GM21786 (cell line): ENCODE measurements at regions not wholly inside any gene's neighbourhood (a gene's known extent, or its start where the extent isn't known, plus 50 kb on each side); places are given as distances from the start of the nearest gene placed in this dataset.
A peak's percentile ranks its signal among the peaks of the same experiment; 100 is the strongest.

Experiments
- ATAC-seq: cut with Tn5 transposase; IDR thresholded peaks from one replicate; pipeline ENCODE4 v1.9.1; 2021; ENCODE audit not compliant: unreplicated experiment

DNA sequence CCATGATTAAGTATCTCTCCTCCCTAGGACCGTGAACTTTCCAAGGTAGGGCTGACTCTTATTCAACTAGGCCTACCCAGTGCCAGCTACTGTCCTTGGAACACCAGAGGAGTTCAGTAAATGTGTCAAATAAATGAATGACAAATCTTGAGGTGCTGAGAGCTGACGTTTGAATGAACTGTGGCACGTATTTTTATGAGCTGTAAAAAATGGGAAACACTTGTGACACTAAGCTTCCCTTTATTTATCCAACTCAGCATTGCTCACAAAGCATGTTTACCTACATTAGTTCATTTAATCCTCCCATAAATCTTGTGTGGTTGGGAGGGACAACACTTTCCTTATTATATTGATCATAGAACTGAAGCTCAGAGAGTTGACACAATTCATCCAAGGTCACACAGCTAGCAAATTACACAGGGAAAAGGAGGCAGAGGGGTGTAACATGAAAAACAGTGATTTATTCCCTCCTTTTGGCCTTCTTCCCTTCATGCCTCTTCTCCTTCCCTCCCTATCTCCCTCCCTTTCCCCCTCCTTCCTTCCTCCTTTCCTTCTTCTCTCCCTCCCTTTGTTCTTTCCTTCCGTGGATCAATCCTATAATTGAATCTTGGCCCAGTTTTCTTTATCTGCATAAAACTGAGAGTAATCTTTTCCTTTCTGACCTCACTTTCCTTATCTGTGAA lies 412.6 kb downstream of the DMRT2 start:
- ATAC-seq = no peak

DNA sequence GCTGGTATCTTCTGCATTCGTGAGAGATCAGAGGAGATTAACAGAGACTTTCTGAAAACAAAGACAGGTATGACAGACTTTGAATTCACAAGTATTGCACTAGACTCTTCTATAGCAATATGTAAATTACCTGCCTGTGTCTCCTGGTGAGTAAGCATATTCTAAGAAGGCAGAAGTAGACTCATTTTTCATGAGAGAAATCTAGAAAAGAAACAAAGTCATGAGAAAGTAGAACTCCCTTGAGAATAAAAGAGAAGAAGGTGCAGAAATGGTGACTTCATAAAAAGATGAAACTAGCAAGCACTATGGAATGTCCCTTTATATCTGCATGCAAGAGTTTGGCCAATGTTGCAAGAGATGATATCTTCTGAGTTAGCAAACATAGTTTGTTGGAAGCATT lies 419.8 kb downstream of the DMRT2 start:
- ATAC-seq = peak; percentile 96

DNA sequence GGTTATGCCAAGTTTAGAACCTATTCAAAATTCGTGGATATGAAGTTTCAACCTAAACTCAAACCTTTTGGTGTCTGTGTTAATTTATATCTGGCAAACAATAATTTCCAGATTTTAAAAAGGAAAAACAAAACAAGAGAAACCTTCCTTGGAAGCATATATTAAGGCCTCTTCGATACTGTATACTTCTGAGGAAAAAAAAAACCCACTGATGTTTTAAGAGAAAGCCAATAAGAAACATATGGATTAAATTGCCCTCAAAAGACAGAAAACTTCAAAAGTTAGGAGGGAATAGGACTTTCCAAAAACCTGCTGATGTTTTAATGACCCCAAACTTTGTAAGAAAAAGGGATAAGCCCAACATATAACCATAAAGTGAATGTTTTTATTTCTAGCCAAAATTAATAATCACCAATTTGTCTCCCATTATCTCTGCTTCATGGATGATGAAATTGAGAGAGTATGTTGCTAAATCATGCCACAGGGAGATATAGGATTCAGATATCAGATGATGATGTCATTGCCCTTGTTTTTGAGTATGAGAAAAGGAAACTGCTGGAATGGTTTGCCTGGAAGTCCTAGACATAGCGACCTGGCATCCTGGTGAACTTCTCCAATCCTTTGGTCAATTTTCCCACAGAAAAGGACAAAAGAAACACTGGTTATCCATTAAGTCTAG lies 423.9 kb downstream of the DMRT2 start:
- ATAC-seq = no peak

DNA sequence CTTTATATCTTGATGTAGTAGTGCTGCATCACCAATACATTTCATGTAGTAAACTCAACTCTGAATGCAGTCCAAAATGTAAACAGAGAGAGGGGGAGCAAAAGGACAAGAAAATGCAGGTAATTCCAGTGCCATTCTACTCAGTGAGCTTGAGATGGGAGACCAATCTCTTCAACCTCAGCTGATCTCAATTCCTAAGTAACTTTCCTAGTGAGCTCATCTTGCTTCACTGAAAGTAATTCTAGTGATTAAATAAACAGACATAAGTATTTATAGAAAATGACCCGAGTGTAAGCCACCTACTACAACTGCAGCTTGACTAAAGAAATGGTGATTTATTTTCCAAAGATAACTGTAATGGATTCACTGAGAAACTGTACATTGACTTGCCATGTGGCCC lies 424.5 kb downstream of the DMRT2 start:
- no peak for ATAC-seq

DNA sequence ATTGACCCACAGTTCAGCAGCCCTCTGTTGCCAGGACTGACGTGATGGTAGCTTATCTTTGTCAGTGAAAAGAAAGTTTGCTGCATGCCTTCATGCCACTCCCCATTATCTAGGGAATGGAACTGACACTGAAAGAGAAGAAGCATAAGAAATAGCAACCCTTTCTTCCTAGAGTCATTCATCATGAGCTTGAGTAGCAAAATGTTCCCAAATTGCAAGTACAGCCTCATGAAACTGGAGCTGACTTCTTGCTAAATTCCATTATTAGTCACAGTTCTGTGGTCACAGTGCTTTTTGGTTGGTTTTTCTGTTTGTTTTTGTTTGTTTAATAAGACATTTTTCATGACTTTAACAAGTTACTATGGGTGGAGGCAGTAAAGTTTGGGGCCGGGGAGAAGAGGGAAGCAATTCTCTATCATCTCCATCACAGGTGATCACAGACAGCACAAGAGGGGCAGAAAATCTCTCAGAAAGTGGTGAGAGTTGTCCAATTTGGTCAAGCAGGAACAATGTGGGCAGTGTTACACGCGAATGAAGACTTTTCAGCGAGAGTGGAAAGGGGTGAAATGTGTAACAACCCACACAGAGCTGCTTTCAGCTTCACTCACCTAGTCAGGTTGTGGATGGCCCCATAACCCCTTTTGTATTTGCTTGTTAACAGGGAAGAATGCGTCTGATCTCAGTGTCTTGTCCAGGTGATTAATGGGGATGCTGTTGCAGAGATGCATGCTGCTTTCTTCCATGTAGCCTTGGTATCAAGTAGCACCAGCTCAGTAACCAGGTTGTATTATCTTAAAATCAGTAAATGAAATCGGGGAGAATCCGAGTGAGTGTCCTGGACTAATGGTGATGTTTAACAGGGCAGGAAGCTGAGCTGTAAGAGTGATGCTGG lies 440.4 kb downstream of the DMRT2 start:
- peak; percentile 74 for ATAC-seq

DNA sequence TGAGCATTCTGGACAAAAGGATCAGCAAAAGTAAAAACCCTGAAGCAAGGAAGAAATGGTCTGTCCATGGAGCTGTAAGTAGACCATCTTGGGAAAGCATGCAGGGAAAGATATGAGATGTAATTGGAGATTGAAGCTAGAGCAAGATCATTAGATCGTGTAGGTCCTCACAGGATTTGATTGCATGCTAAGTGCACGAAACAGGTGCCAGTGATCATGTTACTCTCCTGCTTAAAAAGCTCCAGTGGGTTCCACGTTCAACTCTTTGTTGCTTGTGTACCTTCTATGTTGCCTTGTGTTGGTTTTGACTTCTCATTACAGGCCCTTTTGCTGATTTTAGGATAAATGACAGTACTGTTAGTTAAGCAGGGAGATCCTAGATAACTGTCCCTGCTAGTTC lies 442.0 kb downstream of the DMRT2 start:
- no peak for ATAC-seq

DNA sequence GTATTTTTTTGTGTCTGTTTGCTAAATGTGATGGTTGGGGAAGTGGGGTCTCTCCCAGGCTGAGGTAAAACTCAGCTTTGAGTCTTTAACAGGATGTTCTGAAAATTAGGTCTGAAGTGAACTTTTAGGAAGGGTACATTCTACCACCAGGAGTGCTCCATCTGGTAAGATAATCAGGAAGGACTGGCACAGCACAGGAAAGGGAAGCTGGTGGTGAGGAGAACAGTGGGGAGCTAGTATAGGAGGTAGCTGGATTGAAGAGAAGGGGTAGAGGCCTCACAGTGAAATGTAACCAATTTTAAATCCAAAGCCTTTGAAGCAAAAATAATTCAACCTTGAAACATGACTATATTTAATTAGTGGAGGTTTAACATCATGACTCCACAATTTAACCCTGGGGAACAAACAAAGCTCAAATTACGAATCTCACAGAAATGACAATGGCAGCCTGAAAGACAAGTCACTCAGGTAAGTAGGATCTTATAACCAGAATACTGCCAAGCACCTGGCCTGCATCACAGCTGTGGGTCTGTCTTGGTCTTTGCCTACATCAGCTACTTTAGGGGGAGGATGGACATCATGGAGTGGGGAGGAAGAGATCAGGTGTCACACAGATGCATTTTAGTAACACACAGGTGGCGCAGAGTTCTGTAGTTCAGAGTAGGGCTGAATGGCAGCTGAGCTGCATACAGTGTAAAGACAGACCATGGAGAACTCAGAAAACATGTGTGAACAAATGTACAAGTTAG lies 445.3 kb downstream of the DMRT2 start:
- ATAC-seq = no peak

DNA sequence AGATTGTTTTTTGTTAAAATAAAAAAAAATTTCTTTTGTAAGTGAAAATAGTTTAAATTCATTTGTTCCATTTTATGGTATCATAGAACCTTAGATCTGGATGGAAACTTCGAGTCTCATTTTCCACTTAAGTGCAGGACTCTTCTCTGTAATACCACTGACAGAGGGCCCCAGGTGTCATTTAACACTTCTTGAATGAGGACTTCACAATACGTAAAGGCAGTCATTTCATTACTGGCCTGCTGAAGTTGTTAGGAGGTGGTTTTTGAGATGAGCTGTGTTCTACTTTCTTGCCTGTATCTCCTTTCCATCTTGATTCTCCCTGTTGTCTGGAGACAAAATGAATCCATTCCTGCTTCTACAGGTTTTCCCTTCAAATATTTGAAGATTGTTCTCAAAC lies 455.3 kb downstream of the DMRT2 start:
- ATAC-seq = no peak

DNA sequence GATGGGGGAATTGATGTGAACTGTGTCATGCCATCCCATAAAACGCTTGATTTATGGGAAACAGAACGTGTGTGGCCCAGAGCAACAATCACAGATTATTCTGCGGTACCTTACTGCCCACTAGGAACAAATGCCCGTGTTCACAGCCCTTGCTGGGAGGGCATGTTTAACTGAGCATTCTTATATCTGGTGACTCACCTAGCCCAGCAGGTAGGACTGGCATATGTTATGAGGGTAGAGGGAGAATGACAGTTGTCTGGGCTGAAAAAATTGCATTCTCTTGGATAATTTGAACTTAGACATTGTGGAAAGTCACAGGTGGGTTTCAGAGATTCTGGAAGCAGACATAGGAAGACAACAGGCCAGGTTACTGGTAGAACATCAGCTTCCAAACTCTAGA lies 460.6 kb downstream of the DMRT2 start:
- ATAC-seq = no peak

DNA sequence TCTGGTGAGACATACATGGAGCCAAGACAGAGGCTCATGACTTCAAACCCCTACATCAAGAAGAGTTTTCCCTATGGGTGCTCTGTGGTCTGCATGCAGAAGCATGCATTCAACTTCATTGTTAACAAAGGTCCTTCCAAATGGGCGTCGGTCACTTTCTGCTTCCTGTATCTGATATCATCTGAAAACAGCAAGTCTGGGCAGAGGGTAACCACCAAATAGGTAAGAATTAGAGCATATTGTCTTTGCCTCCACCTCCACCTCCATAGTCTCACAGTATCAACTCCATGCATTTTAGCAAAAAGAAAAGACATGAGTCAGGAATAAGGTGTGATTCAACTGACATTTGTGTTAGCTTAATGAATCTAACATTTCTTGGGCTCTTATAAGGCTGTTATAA lies 462.9 kb downstream of the DMRT2 start:
- ATAC-seq = no peak

DNA sequence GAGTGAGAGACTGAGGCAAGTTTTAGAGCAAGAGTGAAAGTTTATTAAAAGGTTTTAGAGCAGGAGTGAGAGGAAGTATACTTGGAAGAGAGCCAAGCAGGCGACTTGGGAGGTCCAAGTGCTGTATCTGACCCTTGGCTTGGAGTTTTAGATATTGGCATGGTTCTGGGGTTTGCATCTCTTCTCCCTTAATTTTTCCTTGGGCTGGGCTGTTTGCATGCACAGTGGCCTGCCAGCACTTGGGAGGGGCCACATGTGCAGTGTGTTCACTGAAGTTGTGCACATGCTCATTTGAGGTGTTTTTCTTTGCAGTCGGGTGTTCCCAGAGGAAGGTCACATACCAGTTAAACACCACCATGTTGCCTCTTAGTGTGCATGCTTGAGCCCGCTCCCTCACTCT lies 464.1 kb downstream of the DMRT2 start:
- ATAC-seq = no peak

DNA sequence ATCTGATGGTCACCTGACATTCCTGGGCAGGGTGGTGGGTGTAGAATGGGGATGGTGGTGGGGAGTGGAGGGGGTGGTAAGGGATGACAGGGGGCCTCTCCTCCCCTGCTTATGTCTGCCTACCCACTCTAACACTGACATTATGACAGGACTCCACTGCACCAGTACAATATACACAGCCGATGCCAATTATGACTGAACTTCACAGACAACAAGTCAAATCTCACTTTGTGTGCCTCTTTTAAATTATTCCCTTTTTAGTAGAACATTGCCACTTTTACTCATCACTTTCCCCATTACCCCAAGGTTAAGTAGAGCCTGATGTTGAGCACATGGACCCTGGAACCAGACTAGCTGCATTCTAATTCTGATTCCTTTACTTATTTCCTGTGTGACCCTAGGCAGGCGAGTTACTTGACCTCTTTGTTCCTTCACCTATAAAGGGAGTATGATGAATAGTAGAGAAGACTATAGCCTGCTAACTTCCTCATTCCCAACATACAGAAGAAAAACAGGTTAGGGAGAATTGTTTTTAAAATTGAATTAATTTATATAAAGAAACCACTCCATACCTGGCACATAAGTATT lies 464.7 kb downstream of the DMRT2 start:
- no peak for ATAC-seq

DNA sequence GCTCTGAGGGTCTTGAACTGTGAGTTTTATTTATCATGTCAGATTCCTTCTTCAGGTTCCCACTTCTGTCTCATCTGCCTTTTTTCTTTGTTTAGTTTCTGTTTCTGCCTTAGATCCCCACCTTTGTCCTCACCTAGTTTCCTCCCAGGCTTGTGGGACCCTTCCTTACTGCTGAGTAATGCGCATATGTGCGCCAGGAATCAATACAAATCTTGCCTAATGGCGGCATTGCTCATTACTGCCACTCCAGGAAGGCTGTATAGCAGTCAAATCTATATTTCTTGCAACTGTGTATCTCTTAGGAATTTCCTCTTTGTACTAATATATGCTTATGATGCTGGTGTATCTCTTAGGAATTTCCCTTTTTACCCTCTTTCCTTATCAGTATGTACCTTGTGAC lies 465.4 kb downstream of the DMRT2 start:
- ATAC-seq = no peak

DNA sequence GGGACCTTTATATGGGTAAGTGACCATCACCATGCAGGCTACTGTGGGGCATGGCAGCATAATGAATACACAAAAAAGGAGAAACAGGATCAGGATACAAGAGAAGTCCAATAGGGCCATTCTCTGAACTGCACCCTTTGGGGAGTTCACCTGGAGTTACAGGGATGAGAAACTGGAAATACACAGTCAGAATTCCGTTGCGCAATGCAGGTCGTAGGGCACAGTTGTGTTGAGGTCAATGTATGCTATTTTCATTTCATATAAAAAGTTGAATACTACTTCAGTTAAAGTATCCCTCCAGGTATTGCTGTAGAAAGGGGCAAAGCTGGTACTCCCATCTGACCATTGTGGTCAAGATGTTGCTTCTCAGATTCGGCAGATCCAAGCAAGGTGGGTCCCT lies 471.4 kb downstream of the DMRT2 start:
- ATAC-seq = no peak

DNA sequence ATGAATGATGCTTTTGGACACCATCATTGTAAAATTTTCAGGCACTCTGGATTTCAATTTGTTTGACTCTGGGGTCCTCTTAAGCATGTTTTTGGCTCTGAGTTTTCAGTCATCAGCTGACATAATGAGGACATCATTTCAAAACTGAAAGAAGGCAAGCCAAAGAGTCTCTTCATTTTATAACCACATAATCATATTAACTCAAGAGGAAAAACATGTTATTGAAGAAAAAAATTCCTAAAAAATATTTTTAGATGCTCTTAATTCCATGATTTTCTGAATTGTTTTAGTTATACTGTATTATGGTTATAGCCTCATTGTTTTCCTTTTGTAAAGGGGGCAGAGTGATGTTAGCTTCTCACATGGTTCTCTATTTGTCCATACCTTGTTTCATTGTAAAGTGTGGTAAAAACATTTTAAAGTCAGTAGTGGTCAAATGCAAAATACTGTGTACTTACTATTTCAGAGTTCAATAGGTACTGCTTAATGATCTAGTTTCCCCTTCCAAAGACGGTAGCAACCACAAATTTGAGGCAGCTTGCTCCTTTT lies 472.1 kb downstream of the DMRT2 start:
- peak; percentile 81 for ATAC-seq

DNA sequence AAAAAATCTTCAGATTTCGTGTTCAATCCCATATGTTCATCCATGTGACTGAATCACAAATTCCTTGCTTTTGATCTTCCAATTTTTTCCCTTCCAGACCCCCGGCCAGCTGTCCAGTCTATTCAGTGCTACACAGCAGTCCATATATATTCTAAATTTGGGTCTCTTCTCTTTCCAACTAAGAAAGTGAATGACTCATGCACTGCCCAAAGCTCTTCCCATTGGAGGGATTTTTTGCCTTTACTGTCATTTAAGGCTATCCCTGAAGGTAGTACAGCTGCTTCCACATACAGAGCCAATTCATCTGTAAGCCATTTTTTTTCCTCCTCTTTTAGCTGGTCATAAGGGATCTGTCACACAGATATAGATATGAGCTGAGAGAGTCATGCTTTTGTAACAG lies 478.3 kb downstream of the DMRT2 start:
- ATAC-seq = no peak

DNA sequence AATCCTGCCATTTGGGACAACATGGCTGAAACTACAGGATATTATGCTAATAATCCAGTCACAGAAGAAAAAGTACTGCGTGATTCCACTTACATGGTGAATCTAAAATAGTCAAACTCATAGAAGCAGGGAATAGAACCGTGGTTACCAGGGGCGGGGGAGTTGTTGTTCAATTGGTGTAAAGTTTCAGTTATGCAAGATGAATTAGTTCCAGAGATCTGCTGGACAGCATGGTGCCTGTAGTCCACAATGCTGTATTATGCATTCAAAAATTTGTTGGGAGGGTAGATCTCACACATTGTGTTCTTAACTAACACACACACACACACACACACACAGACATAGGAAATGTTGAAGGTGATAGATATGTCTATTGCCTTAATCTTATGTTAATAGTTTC lies 480.5 kb downstream of the DMRT2 start:
- no peak for ATAC-seq

DNA sequence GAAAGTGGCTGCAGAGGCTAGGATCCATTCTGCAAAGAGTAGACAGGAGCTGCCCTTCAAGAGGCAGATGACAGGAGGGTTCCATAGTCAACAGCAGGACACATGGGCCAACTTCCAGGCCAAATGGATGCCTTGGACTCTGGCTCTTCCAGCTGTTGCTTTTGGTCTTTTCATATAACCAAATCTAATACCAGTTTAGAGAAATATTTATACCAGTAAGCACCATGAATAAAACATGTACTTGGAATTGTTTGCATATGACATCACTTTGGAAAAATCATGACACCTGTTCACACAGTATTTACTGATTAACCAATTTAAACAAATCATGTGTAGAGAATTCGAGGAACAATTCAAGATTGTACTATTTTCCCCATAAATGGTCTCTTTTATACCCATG lies 481.3 kb downstream of the DMRT2 start:
- ATAC-seq = no peak

DNA sequence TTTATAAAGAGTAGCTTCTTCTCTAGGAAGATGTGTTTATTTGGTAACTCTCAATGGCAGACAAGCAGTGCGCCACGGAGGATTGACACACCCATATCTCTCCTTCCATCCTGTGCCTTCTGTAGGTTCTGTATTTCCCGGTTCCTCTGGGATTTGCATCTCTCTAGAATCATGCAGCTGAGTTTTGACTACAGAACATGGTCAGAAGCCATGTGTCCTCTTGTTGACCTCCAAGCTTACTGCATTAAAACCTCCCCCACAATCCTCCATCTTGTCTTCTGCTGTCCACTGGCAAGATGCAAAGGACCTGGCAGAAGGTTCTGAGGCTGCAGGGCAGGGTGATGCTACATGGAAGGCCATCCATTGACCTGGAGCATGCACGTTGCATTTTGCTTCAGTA lies 482.0 kb downstream of the DMRT2 start:
- no peak for ATAC-seq

DNA sequence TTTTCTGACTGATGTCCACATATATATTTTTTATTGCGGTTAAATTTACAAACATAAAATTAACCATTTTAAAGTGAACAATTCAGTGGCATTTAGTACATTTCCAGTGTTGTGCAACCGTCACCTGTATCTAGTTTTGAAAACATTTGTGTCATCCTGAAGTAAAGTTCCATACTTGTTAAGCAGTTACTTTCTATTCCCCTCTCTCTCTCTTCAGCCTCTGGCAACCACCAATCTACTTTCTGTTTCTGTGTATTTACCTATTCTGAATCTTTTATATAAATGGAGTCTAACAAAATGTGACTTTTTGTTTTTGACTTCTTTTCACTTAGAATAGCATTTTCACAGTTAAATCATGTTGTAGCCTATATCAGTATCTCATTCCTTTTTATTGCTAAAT lies 480.1 kb upstream of the SMARCA2 start:
- peak; percentile 54 for ATAC-seq

DNA sequence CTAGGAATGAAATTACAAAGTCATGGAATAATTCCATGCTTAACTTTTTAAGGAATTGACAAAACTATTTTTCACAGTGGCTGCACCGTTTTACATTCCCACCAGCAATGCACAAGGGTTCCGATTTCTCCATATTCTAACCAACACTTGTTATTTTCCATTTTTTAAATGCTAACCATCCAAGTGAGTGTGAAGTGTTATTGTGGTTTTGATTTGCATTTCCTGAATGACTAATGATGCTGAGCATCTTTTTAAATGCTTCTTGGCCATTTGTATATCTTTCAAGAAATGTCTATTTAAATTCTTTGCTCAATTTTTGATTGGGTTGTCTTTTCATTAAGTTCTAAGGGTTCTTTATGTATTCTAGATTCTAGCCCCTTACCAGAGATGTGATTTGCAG lies 479.5 kb upstream of the SMARCA2 start:
- no peak for ATAC-seq
